GM12878 (cell line): ENCODE measurements at regions not wholly inside any gene's neighbourhood (a gene's known extent, or its start where the extent isn't known, plus 50 kb on each side); places are given as distances from the start of the nearest gene placed in this dataset.

Experiments used
- ATAC-seq: fragments of 200-7000 bp; cut with Tn5 transposase; 3 replicates; pipeline ENCODE4 v1.9.1; 2020; ENCODE audit warnings: mild to moderate bottlenecking, moderate library complexity
- BruUV-seq: library from RNA; stranded (reverse); fragments of 400-500 nt; replicated peaks from 2 replicates; lab custom pipeline; 2021; lab: Mats Ljungman, UMichigan
- CTCF ChIA-PET: fragments of 300-600 bp; sonication (Branson Sonifier 250); formaldehyde crosslinking; extraction: SDS; loops from one replicate; lab custom pipeline; 2021; ENCODE audit warnings: inconsistent platforms; lab: Yijun Ruan, JAX
- POLR2A ChIA-PET: fragments of 350-600 bp; formaldehyde crosslinking; extraction: SDS; loops from one replicate; lab custom pipeline; 2021; ENCODE audit warnings: inconsistent platforms; lab: Charles Lee
- RAD21 ChIA-PET: fragments of 300-600 bp; sonication (Branson Sonifier 250); formaldehyde crosslinking; loops from one replicate; lab custom pipeline; 2023; ENCODE audit warnings: antibody characterized with exemption; ENCODE audit not compliant: unreplicated experiment; lab: Charles Lee
- SMC1A ChIA-PET: fragments of 300-600 bp; sonication (Branson Sonifier 250); formaldehyde crosslinking; loops from one replicate; lab custom pipeline; 2023; ENCODE audit not compliant: unreplicated experiment, uncharacterized antibody; lab: Charles Lee
- DNase-seq: peaks from one replicate; pipeline ENCODE4 v3.0.0-alpha.2; 2011; ENCODE audit warnings: low read depth, low spot score
- FAIRE-seq: peaks from 3 replicates; lab custom pipeline; 2011; peaks lifted over from hg19 to GRCh38; lab: Jason Lieb, UNC
- H2AFZ ChIP-seq: 2 replicates; pipeline ENCODE4 v1.6.0; 2011; ENCODE audit warnings: low read depth, low read length, control low read depth; ENCODE audit not compliant: control insufficient read depth
- H3K27ac ChIP-seq: 2 replicates; pipeline ENCODE4 v1.5.1; 2011; ENCODE audit warnings: control low read depth; ENCODE audit not compliant: control insufficient read depth, insufficient read depth
- H3K27me3 ChIP-seq, 2 experiments: replicated peaks in 1 of 2; 2 replicates each; pipeline versions ENCODE4 v1.6.0 to v1.6.1; 2011; ENCODE audit warnings: low read length in 1 of 2; ENCODE audit not compliant: control insufficient read depth in 2 of 2, insufficient read depth in 2 of 2
- H3K36me3 ChIP-seq, 2 experiments: 2 replicates each; pipeline ENCODE4 v1.5.1; 2011; ENCODE audit warnings: low read length in 1 of 2; ENCODE audit not compliant: control insufficient read depth in 2 of 2, insufficient read depth in 2 of 2
- H3K4me1 ChIP-seq: 2 replicates; pipeline ENCODE4 v1.6.1; 2011; ENCODE audit warnings: mild to moderate bottlenecking, low read length, moderate library complexity, mixed read lengths; ENCODE audit not compliant: control insufficient read depth, insufficient read depth
- H3K4me2 ChIP-seq: 2 replicates; pipeline ENCODE4 v1.6.0; 2011; ENCODE audit warnings: control low read depth; ENCODE audit not compliant: control insufficient read depth, insufficient read depth
- H3K4me3 ChIP-seq: fragments of 200-600 bp; sonication (generic); 2 replicates; pipeline ENCODE4 v1.5.1; 2016
- H3K79me2 ChIP-seq: 2 replicates; pipeline ENCODE4 v1.6.0; 2011; ENCODE audit warnings: low read length; ENCODE audit not compliant: control insufficient read depth, insufficient read depth
- H3K9ac ChIP-seq: 2 replicates; pipeline ENCODE4 v1.8.0; 2011; ENCODE audit warnings: low read length, control low read depth, mixed read lengths; ENCODE audit not compliant: control insufficient read depth, insufficient read depth
- H3K9me3 ChIP-seq: replicated peaks from 3 replicates; pipeline ENCODE4 v1.5.1; 2011; ENCODE audit warnings: mild to moderate bottlenecking, low read length; ENCODE audit not compliant: control insufficient read depth, insufficient read depth
- H4K20me1 ChIP-seq: 2 replicates; pipeline ENCODE4 v1.6.0; 2011; ENCODE audit not compliant: control insufficient read depth, insufficient read depth
- BCL11A ChIP-seq: IDR thresholded peaks from 2 replicates; pipeline ENCODE4 v1.6.1; 2011; ENCODE audit warnings: low read depth, low read length
- CHD4 ChIP-seq: fragments of 200-600 bp; sonication (generic); IDR thresholded peaks from 2 replicates; pipeline ENCODE4 v1.6.1; 2016; ENCODE audit warnings: mild to moderate bottlenecking
- CREM ChIP-seq: IDR thresholded peaks from 2 replicates; pipeline ENCODE4 v1.6.1; 2014; ENCODE audit warnings: antibody characterized with exemption, low read depth
- HDGF ChIP-seq: fragments of 450-650 bp; IDR thresholded peaks from 2 replicates; pipeline ENCODE4 v1.6.1; 2016; ENCODE audit warnings: antibody characterized with exemption
- IRF4 ChIP-seq: IDR thresholded peaks from 2 replicates; pipeline ENCODE4 v1.6.1; 2011; ENCODE audit warnings: low read depth, low read length
- KDM1A ChIP-seq: fragments of 200-600 bp; sonication (generic); IDR thresholded peaks from 2 replicates; pipeline ENCODE4 v1.6.1; 2016; ENCODE audit warnings: borderline replicate concordance
- MYC ChIP-seq: IDR thresholded peaks from 2 replicates; pipeline ENCODE4 v1.6.1; 2011; ENCODE audit warnings: mild to moderate bottlenecking, low read length, moderate library complexity, inconsistent platforms; ENCODE audit not compliant: insufficient read depth, insufficient replicate concordance, insufficient read length, severe bottlenecking
- POU2F2 ChIP-seq: IDR thresholded peaks from 3 replicates; pipeline ENCODE4 v1.6.1; 2011; ENCODE audit warnings: low read depth, mild to moderate bottlenecking, low read length, borderline replicate concordance
- RBBP5 ChIP-seq: fragments of 200-600 bp; sonication (generic); conservative IDR thresholded peaks from 2 replicates; pipeline ENCODE4 v1.6.1; 2016
- ZBTB4 ChIP-seq: fragments of 450-650 bp; formaldehyde crosslinking; IDR thresholded peaks from 2 replicates; pipeline ENCODE4 v1.4.0; 2022; ENCODE audit warnings: mild to moderate bottlenecking, moderate library complexity
- WGBS: methylation state at CpG from one replicate; pipeline ENCODE4 v1.1.6; 2016; ENCODE audit warnings: low lambda C conversion rate; ENCODE audit not compliant: insufficient replicate concordance, insufficient coverage; ENCODE audit errors: missing lambda C conversion rate; 5-methylcytosine and 5-hydroxymethylcytosine counted together
- in situ Hi-C: fragments of 300-500 bp; cut with MboI; formaldehyde crosslinking; loops from 9 replicates; pipeline ENCODE4 v1.14.3; 2018; ENCODE audit warnings: mixed read lengths
- intact Hi-C: fragments of 100-400 bp; cut with micrococcal nuclease; formaldehyde crosslinking; loops from one replicate; pipeline ENCODE4 v1.14.2; 2022; ENCODE audit not compliant: unreplicated experiment
- TF ChIP-seq, protein P1 (sequence below): IDR thresholded peaks from 2 replicates; pipeline ENCODE4 v1.6.1; 2012; ENCODE audit warnings: mild to moderate bottlenecking, low read depth, low read length

GRCh38 chr6:3910106-3910663 lies 61.0 kb downstream of the FAM50B start:
- intact Hi-C loops (no loop called here), in situ Hi-C loops (no loop called here)
- ChIA-PET POLR2A (no interaction called here), RAD21 (no interaction called here), CTCF (no interaction called here), SMC1A (interaction anchor here (1.3 kb wide), 1 partner anchor 14 kb away, joined by 3 read pairs; no protein-coding TSS in a partner anchor)
- Histone ChIP-seq H3K4me2 (no peak overlapping the region), H3K4me1 (peaks cover under 1% of the 10 kb centered on the region; the same call in 1 of the 2 replicates), H2AFZ (no peak overlapping the region), H3K9me3 (no peaks in the 10 kb centered on the region), H4K20me1 (no peaks in the 10 kb centered on the region), H3K36me3 (no peaks in the 10 kb centered on the region), H3K9ac (no peak overlapping the region), H3K4me3 (no peak overlapping the region), H3K27me3 (peaks cover 0 to 3% of the 10 kb centered on the region in 2 experiments; a peak in 1 of 4 replicates), H3K27ac (no peak overlapping the region), H3K79me2 (no peaks in the 10 kb centered on the region)
- FAIRE-seq (no peak), ATAC-seq (no peak), DNase-seq (no peak)
- no TSS peak for BruUV-seq
- no peak for TF ChIP-seq RBBP5
- no peak for TF ChIP-seq HDGF
- TF ChIP-seq IRF4 = no peak
- no peak for TF ChIP-seq BCL11A
- TF ChIP-seq MYC = no peak
- WGBS = 32% methylated on average over 7 of the region's 7 CpGs

DNA sequence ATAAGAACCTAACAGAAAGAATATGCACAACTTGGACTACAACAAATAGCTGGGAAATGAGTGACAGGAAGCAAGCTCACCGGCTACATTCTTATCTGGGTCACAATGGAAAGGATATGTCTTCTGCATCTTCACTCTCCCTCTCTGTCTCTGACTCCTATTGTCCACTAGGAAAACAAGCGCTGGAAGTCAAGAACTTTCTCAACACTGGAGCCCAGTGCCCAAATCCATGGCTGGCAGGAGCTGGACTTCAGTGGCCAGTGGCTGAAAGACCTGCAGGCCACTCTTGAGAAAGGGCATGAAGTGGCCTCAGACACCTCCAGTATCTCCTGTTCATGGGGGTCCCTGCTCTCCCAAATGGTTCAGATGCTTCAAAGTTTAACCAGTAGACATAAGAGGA lies 62.0 kb downstream of the FAM50B start:
- TF ChIP-seq, protein P1, sequence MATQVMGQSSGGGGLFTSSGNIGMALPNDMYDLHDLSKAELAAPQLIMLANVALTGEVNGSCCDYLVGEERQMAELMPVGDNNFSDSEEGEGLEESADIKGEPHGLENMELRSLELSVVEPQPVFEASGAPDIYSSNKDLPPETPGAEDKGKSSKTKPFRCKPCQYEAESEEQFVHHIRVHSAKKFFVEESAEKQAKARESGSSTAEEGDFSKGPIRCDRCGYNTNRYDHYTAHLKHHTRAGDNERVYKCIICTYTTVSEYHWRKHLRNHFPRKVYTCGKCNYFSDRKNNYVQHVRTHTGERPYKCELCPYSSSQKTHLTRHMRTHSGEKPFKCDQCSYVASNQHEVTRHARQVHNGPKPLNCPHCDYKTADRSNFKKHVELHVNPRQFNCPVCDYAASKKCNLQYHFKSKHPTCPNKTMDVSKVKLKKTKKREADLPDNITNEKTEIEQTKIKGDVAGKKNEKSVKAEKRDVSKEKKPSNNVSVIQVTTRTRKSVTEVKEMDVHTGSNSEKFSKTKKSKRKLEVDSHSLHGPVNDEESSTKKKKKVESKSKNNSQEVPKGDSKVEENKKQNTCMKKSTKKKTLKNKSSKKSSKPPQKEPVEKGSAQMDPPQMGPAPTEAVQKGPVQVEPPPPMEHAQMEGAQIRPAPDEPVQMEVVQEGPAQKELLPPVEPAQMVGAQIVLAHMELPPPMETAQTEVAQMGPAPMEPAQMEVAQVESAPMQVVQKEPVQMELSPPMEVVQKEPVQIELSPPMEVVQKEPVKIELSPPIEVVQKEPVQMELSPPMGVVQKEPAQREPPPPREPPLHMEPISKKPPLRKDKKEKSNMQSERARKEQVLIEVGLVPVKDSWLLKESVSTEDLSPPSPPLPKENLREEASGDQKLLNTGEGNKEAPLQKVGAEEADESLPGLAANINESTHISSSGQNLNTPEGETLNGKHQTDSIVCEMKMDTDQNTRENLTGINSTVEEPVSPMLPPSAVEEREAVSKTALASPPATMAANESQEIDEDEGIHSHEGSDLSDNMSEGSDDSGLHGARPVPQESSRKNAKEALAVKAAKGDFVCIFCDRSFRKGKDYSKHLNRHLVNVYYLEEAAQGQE = no peak
- TF ChIP-seq ZBTB4 (CRISPR knock-in tag) (no peak), CREM (no peak), POU2F2 (no peak), KDM1A (no peak), CHD4 (no peak)
- FAIRE-seq (no peak), DNase-seq (no peak), ATAC-seq (no peak)
- no peak overlapping the region for H3K4me2 ChIP-seq
- H4K20me1 ChIP-seq = no peaks in the 10 kb centered on the region
- H3K36me3 ChIP-seq = no peaks in the 10 kb centered on the region
- H2AFZ ChIP-seq = no peak overlapping the region
- in situ Hi-C loops (no loop called here), intact Hi-C loops (no loop called here)
- 71% methylated on average over 2 of the region's 2 CpGs for WGBS
- SMC1A ChIA-PET = interaction anchor here (1.3 kb wide), 1 partner anchor 15 kb away, joined by 3 read pairs; no protein-coding TSS in a partner anchor
- RAD21 ChIA-PET = no interaction called here
- H3K4me3 ChIP-seq = no peak overlapping the region
- CTCF ChIA-PET = no interaction called here
- no peaks in the 10 kb centered on the region for H3K79me2 ChIP-seq
- H3K9me3 ChIP-seq = no peaks in the 10 kb centered on the region; the same call in 2 of the 3 replicates
- no TSS peak for BruUV-seq
- H3K9ac ChIP-seq = no peak overlapping the region
- H3K27ac ChIP-seq = no peak overlapping the region
- peaks cover 5% of the 10 kb centered on the region; the same call in 1 of the 2 replicates for H3K4me1 ChIP-seq
- POLR2A ChIA-PET = no interaction called here
- peaks cover 0 to 3% of the 10 kb centered on the region in 2 experiments; a peak in 1 of 4 replicates for H3K27me3 ChIP-seq
